SK-N-SH (cell line): ENCODE measurements at regions not wholly inside any gene's neighbourhood (a gene's known extent, or its start where the extent isn't known, plus 50 kb on each side); places are given as distances from the start of the nearest gene placed in this dataset.

Experiments
- CTCF ChIA-PET: fragments of 300-600, 350-600 bp; formaldehyde crosslinking; extraction: SDS; loops from one replicate; lab custom pipeline; 2021; lab: Yijun Ruan, JAX
- POLR2A ChIA-PET: fragments of 350-600 bp; sonication (Branson Sonifier 250); formaldehyde crosslinking; extraction: SDS; loops from one replicate; lab custom pipeline; 2020; ENCODE audit warnings: antibody characterized with exemption, inconsistent platforms; lab: Yijun Ruan, JAX
- DNase-seq: peaks from one replicate; pipeline ENCODE4 v3.0.0; 2012
- H2AFZ ChIP-seq: fragments of 200-600 bp; sonication (generic); 2 replicates; pipeline ENCODE4 v1.8.1; 2016; ENCODE audit warnings: antibody characterized with exemption, mild to moderate bottlenecking, low read depth
- H3F3A ChIP-seq: fragments of 200-600 bp; sonication (generic); replicated peaks from 2 replicates; pipeline ENCODE3; 2016; ENCODE audit warnings: antibody characterized with exemption, mild to moderate bottlenecking; ENCODE audit not compliant: insufficient read depth
- H3K27ac ChIP-seq, 2 experiments: fragments of 200-500 bp in 1 of 2; fragments of 200-600 bp in 1 of 2; sonication (Bioruptor generic) in 1 of 2; sonication (generic), shearing (Covaris generic) in 1 of 2; 2 replicates each; pipeline versions ENCODE4 v1.5.1 to v1.6.1; 2014 to 2016; ENCODE audit warnings: low read depth in 2 of 2, inconsistent platforms in 1 of 2, low read length in 1 of 2, mild to moderate bottlenecking in 1 of 2, mixed read lengths in 1 of 2
- H3K27me3 ChIP-seq: fragments of 200-600 bp; sonication (generic), shearing (Covaris generic); 2 replicates; pipeline ENCODE4 v1.6.1; 2016; ENCODE audit warnings: mixed run types; ENCODE audit not compliant: insufficient read depth
- H3K36me3 ChIP-seq, 2 experiments: fragments of 200-500 bp in 1 of 2; fragments of 200-600 bp in 1 of 2; sonication (Bioruptor generic) in 1 of 2; sonication (generic) in 1 of 2; replicated peaks in 1 of 2; 2 replicates each; pipeline versions ENCODE3 to v1.5.1; 2014 to 2016; ENCODE audit warnings: low read length in 1 of 2, mild to moderate bottlenecking in 1 of 2; ENCODE audit not compliant: insufficient read depth in 2 of 2, control insufficient read depth in 1 of 2
- H3K4me1 ChIP-seq, 2 experiments: fragments of 200-500 bp in 1 of 2; fragments of 200-600 bp in 1 of 2; sonication (Bioruptor generic) in 1 of 2; sonication (generic), shearing (Covaris generic) in 1 of 2; 2 replicates each; pipeline versions ENCODE4 v1.5.1 to v1.6.1; 2014 to 2016; ENCODE audit warnings: low read depth in 1 of 2, low read length in 1 of 2, mixed run types in 1 of 2; ENCODE audit not compliant: insufficient read depth in 2 of 2, control insufficient read depth in 1 of 2
- H3K4me2 ChIP-seq: fragments of 200-600 bp; sonication (generic), shearing (Covaris generic); 2 replicates; pipeline ENCODE4 v1.6.1; 2017; ENCODE audit warnings: mixed run types
- H3K4me3 ChIP-seq, 2 experiments: fragments of 200-500 bp in 1 of 2; fragments of 200-600 bp in 1 of 2; sonication (Bioruptor generic) in 1 of 2; sonication (generic), shearing (Covaris generic) in 1 of 2; 2 replicates each; pipeline versions ENCODE4 v1.5.1 to v1.8.1; 2014 to 2016; ENCODE audit warnings: low read depth in 2 of 2, inconsistent platforms in 1 of 2, low read length in 1 of 2, mild to moderate bottlenecking in 1 of 2, mixed read lengths in 1 of 2, moderate library complexity in 1 of 2
- H3K79me2 ChIP-seq: fragments of 200-600 bp; sonication (generic); 2 replicates; pipeline ENCODE4 v1.8.1; 2017; ENCODE audit warnings: mild to moderate bottlenecking; ENCODE audit not compliant: insufficient read depth
- H3K9ac ChIP-seq: fragments of 200-600 bp; sonication (generic); 2 replicates; pipeline ENCODE4 v1.6.1; 2017; ENCODE audit warnings: mixed run types
- H3K9me2 ChIP-seq: fragments of 200-600 bp; sonication (generic); 2 replicates; pipeline ENCODE4 v1.6.1; 2017; ENCODE audit warnings: mixed run types
- H3K9me3 ChIP-seq: fragments of 200-600 bp; sonication (generic); 2 replicates; pipeline ENCODE4 v1.6.1; 2017; ENCODE audit warnings: mixed run types, mild to moderate bottlenecking, moderate library complexity
- H4K20me1 ChIP-seq: fragments of 200-600 bp; sonication (generic); 2 replicates; pipeline ENCODE4 v1.6.1; 2017; ENCODE audit warnings: mild to moderate bottlenecking, mixed run types; ENCODE audit not compliant: insufficient read depth
- CTCF ChIP-seq: fragments of 200-600 bp; sonication (generic); IDR thresholded peaks from 2 replicates; pipeline ENCODE4 v1.6.1; 2017; ENCODE audit warnings: antibody characterized with exemption, mild to moderate bottlenecking, moderate library complexity
- EZH2phosphoT487 ChIP-seq: fragments of 200-600 bp; sonication (generic); IDR thresholded peaks from 2 replicates; pipeline ENCODE4 v1.6.1; 2017; ENCODE audit warnings: low read depth, mixed run types, mild to moderate bottlenecking, antibody characterized with exemption, moderate library complexity, borderline replicate concordance
- FOXM1 ChIP-seq: IDR thresholded peaks from 2 replicates; pipeline ENCODE4 v1.4.0; 2012; ENCODE audit warnings: low read depth, mild to moderate bottlenecking
- GATA2 ChIP-seq: sonication (generic); formaldehyde crosslinking; IDR thresholded peaks from 2 replicates; pipeline ENCODE4 v1.5.0; 2020; ENCODE audit warnings: mild to moderate bottlenecking, missing genetic modification reagents
- IRF3 ChIP-seq: fragments of 150-350 bp; IDR thresholded peaks from 2 replicates; pipeline ENCODE4 v1.6.1; 2016; ENCODE audit warnings: mild to moderate bottlenecking, low read depth, low read length
- JUND ChIP-seq: IDR thresholded peaks from 2 replicates; pipeline ENCODE4 v1.4.0; 2012
- MAX ChIP-seq: IDR thresholded peaks from 2 replicates; pipeline ENCODE4 v1.4.0; 2012; ENCODE audit warnings: low read depth
- MXI1 ChIP-seq: IDR thresholded peaks from 2 replicates; pipeline ENCODE4 v1.6.1; 2012; ENCODE audit warnings: mild to moderate bottlenecking, low read depth, low read length, improper control_type of control experiment
- NFIC ChIP-seq: IDR thresholded peaks from 2 replicates; pipeline ENCODE4 v1.4.0; 2012; ENCODE audit warnings: borderline replicate concordance
- REST ChIP-seq: IDR thresholded peaks from 2 replicates; pipeline ENCODE4 v1.6.1; 2012; ENCODE audit warnings: mild to moderate bottlenecking, low read depth, low read length, moderate library complexity
- RFX5 ChIP-seq: IDR thresholded peaks from 2 replicates; pipeline ENCODE4 v1.6.1; 2012; ENCODE audit warnings: mild to moderate bottlenecking, improper control_type of control experiment, low read length
- RXRA ChIP-seq: IDR thresholded peaks from 2 replicates; pipeline ENCODE4 v1.4.0; 2012; ENCODE audit warnings: low read depth, mild to moderate bottlenecking, borderline replicate concordance
- TAF1 ChIP-seq: IDR thresholded peaks from 2 replicates; pipeline ENCODE4 v1.6.1; 2012; ENCODE audit warnings: low read depth, mild to moderate bottlenecking, low read length, moderate library complexity, borderline replicate concordance
- TCF12 ChIP-seq: IDR thresholded peaks from 2 replicates; pipeline ENCODE4 v1.4.0; 2012
- TEAD4 ChIP-seq: IDR thresholded peaks from 2 replicates; pipeline ENCODE4 v1.4.0; 2012; ENCODE audit warnings: mild to moderate bottlenecking, borderline replicate concordance; ENCODE audit not compliant: insufficient read depth
- WGBS: methylation state at CpG from one replicate; pipeline ENCODE4 v1.1.6; 2017; ENCODE audit warnings: low lambda C conversion rate; 5-methylcytosine and 5-hydroxymethylcytosine counted together

- Histone ChIP-seq H4K20me1 (no peaks in the 10 kb centered on the region), H3K4me3 (no peak overlapping the region), H3K4me2 (no peak overlapping the region), H3F3A (peaks cover 43% of the 10 kb centered on the region), H3K27ac (peak overlapping the region in 1 of 2 experiments; percentile 73; a peak in 2 of 4 replicates), H3K9me2 (no peaks in the 10 kb centered on the region), H3K4me1 (peaks cover 0 to 28% of the 10 kb centered on the region in 2 experiments; a peak in 3 of 4 replicates), H3K9me3 (no peaks in the 10 kb centered on the region), H3K27me3 (no peaks in the 10 kb centered on the region), H3K9ac (peak overlapping the region; percentile 6; the same call in 1 of the 2 replicates), H3K79me2 (no peaks in the 10 kb centered on the region), H3K36me3 (no peaks in the 10 kb centered on the region), H2AFZ (0 out of 2 replicates have a peak overlapping the region, but pooled peaks have one; percentile 9)
- ChIA-PET CTCF (no interaction called here), POLR2A (no interaction called here)
- WGBS, result 24% methylated on average over 1 of the region's 1 CpG
- TF ChIP-seq MXI1 (no peak), MAX (no peak), GATA2 (CRISPR knock-in tag) (no peak), NFIC (no peak), REST (no peak), RFX5 (no peak), RXRA (no peak), CTCF (no peak), FOXM1 (no peak), JUND (no peak), TCF12 (no peak)
- no peak for DNase-seq
These were observed 124.5 kb upstream of the FST start for GRCh38 chr5:53355931-53356330.

GRCh38 chr5:53357439-53357838 is 123.0 kb upstream of the FST start:
- DNase-seq, result no peak
- peaks cover 58% of the 10 kb centered on the region for H3F3A ChIP-seq
- H3K27me3 ChIP-seq, result no peaks in the 10 kb centered on the region
- no peaks in the 10 kb centered on the region for H3K79me2 ChIP-seq
- H3K4me1 ChIP-seq, result peaks cover 0 to 35% of the 10 kb centered on the region in 2 experiments; a peak in 3 of 4 replicates
- ChIA-PET CTCF (no interaction called here), POLR2A (no interaction called here)
- H4K20me1 ChIP-seq, result no peaks in the 10 kb centered on the region
- H3K36me3 ChIP-seq, result no peaks in the 10 kb centered on the region
- TF ChIP-seq TAF1, result no peak
- TF ChIP-seq TEAD4, result no peak
- no peak for TF ChIP-seq CTCF
- TF ChIP-seq REST, result no peak
- TF ChIP-seq IRF3, result no peak
- no peak for TF ChIP-seq EZH2phosphoT487
- no peaks in the 10 kb centered on the region for H3K9me2 ChIP-seq
- no peak overlapping the region for H3K4me3 ChIP-seq
- WGBS, result 75% methylated on average over 4 of the region's 4 CpGs
- H3K9ac ChIP-seq, result no peak overlapping the region
- H3K27ac ChIP-seq, result no peak overlapping the region
- H2AFZ ChIP-seq, result no peak overlapping the region
- no peaks in the 10 kb centered on the region for H3K9me3 ChIP-seq
- H3K4me2 ChIP-seq, result no peak overlapping the region
